HG03469 (cell line): ENCODE measurements at regions not wholly inside any gene's neighbourhood (a gene's known extent, or its start where the extent isn't known, plus 50 kb on each side); places are given as distances from the start of the nearest gene placed in this dataset.

ENCODE experiments used
- ATAC-seq: cut with Tn5 transposase; IDR thresholded peaks from one replicate; pipeline ENCODE4 v1.9.1; 2021; ENCODE audit warnings: mild to moderate bottlenecking, moderate library complexity, moderate number of reproducible peaks; ENCODE audit not compliant: unreplicated experiment

DNA sequence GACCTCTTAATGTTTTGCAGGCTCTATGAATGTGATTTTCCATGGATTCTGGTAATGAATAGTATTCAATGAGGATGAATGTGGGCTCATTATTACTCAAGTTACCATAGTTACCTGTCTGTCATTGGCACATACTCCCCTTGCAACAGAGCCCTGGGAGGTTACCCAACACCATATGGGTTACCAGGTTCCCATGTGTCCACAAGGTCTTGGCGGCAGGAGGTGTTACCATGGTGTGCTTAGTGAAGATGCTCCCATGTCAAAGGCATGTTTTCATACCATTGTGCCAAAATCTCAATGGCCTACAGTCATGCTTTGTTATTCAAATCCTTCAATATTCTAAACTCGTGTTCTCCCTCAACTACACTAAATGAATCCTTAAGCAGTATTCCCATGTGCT is 232.5 kb downstream of the HDGFL1 start:
- no peak for ATAC-seq

DNA sequence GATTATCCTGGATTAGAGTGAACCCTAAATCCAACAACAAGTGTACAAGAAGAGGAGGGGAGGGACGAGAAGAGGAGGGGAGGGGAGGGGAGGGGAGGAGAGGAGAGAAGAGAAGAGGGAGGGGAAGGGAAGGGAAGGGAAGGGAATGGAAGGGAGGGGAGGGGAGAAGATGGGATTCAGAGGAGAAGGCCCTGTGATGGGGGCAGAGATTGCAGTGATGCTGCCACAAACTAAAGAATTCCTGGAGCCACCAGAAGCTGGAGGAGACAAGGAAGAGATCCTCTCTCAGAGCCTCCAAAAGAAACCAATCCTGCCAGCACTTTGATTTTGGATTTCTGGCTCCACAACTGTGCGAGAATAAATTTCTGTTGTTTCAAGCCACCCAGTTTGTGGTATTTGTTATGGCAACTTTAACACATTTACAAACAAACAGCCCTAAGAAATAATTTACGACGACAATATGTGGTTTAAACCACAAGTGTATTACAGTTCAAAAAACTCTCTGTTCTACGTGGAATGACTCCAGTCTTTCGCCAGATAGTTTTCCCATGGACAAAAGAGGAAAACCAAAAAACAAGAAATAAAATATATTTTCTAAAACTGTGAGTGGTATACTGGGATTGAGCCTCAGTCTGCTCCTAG is 235.4 kb downstream of the HDGFL1 start:
- no peak for ATAC-seq

DNA sequence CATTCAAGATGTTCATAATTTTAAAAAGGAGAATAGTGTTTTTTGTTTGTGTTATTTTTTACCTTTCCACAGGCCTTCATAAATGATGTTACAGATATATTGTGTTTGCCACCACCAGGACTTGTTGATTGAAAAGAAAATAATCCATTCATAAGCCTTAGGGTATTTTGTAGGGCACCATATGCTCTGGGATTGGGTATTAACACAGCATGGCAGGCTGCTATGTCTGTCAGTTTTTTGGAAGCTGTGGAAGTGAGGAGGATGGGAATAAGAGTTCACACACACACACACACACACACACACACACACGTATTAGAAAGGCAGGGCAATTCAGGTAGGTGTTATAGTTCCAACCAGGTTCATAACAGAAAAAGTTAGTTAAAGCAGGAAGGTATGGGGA is 237.9 kb downstream of the HDGFL1 start:
- ATAC-seq = no peak

DNA sequence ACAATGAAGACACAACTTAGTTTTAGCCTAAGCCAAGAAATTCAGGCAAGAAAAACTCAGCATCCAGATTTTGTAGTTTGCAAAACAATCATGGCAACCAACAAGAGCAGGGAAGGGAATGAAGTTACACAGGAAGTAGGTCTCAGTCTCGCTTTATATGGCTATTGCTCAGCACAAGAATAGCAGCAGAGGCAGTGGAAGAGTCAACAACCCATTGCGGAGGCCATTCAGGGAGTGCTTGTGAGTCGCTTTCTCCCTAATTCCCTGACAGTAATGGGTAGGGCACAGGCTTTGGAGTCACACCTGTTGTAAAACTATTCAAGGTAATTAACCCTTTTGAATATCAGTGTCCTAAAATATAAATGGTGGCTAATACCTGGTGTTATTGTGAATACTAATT is 238.5 kb downstream of the HDGFL1 start:
- no peak for ATAC-seq

DNA sequence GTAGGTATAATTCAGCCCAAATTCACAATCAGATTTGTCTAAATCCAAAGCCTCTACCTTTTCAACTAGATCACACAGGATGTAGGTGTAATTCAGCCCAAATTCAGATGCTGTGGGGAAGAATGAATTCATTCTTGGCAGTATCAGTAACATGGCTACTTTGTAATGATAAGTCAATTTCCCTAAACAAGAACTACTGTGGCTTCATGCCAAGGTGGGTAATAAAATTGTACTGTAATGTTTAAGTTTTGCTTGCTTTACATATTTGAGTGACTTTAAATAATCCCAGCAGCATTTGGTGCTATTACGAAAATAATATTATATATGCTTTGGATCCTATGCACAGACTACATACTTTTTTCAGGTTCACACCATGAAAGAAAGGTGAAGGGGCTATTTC is 239.1 kb downstream of the HDGFL1 start:
- no peak for ATAC-seq

DNA sequence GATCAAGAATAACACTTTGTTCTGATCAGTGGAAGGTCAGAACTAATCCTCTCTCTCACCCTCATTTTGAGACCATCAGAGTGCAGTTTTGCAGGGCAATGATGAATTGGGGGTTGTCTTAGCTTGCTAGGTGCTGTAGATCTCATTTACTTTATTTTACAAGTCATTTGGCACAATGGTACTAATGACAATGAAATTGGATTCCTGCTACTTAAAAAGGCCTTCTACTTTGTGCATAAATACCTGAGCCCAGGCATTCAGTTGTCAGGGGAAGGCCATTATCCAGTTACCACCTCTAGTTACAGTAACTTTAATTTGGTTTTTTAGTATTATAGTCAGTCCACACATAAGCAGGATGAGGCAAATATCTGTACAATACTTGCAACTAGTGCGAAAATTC is 240.0 kb downstream of the HDGFL1 start:
- no peak for ATAC-seq

DNA sequence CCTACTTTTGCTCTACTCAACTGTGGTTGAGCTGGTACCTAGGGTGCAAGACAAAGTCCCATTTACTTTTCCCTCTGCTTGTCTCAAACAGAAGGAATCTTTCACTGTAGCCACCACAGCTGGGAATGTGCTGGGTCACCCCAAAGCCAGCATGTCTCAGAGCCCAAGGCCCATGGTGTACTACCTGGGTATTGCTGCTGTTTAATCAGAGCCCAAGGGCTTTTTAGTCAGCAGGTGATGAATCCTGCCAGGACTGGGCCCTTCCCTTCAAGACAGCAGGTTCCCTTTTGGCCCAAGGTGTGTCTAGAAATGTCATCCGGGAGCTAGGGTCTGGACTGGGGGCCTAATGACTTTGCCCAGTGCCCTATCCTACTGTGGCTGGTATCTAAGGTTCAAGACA is 249.8 kb downstream of the HDGFL1 start:
- no peak for ATAC-seq

DNA sequence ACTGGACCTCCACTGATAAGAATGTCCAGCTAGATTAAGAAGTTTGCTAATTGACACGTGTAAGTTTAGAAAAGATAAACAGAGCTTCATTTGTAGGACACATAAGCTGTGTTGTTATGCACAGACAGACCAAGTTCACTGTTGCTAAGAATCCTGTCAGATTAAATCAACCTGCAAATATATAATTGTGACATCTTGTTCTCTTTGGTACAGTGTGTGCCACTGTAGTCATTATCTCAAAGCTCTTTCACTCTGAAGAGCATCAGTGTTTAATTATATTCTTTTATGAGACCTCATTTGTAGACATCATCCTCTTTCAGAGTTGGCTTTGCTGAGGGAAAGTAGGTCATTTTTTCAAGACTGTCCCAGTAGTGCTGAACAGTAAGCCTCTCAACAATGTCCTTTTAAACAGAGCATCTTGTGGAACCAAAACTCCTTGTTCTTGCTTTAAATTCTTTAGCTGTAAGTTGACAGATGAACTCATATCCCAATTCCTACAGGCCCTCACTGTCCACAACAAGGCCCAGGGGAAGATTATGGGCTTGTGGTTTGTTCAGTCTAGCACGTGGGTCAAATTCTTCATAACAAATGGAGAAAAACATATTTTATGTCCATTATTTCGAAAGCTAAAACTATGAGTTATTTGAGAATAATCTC is 252.4 kb downstream of the HDGFL1 start:
- no peak for ATAC-seq

DNA sequence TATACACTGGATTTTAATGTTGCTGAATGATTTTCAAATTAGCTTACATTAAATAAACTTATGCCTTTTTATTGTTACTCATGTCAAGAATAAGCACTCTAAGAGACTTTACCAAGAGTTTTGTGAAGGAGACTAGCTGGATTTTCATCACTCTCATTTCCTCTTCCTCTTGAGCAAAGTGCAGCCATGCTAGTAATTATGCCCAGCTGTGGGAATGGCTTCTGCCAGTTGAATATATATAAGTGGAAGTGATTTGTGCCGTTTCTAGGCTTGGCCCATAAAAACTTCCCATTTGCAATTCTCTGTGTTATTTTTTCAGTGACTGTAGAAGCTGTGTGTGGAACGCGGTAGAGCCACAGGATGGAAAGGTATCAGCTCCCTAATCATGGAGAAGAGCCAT is 255.8 kb downstream of the HDGFL1 start:
- ATAC-seq = no peak

DNA sequence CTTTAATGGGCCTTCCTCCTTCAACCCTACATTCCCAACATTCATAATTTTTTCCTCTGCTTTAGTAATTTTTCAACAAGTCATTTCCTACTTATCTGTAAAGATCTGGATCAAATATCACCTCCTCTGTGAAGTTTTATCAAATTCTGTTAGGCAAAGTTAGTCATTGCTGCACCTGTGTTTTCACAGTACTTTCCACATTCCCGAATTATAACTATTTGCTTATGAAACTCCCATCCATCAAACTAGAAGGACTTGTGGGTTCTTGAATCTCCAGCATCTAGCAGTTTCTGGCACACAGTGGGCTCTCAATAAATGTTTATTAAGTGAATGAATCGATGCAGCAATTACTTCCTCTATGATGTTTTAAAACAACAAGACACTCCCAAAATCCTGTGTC is 257.6 kb downstream of the HDGFL1 start:
- ATAC-seq = no peak

DNA sequence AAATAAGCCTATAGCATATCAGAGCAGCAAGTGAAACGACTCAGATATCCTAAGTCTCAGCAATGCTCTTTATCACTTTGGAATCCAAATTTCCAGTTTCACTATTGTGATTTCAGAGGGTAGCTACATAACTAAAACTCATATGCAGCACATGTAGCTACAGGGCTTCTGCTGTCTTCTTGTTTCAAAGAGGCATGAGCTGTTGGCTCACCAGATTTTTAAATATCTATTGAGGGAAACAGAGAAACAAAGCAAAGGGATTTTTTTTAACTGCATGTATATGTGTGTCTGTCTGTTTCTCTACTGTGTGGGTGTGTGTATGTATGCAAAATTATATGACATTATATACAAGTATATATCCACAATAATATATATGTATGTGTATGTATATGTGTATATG is 258.4 kb downstream of the HDGFL1 start:
- no peak for ATAC-seq

DNA sequence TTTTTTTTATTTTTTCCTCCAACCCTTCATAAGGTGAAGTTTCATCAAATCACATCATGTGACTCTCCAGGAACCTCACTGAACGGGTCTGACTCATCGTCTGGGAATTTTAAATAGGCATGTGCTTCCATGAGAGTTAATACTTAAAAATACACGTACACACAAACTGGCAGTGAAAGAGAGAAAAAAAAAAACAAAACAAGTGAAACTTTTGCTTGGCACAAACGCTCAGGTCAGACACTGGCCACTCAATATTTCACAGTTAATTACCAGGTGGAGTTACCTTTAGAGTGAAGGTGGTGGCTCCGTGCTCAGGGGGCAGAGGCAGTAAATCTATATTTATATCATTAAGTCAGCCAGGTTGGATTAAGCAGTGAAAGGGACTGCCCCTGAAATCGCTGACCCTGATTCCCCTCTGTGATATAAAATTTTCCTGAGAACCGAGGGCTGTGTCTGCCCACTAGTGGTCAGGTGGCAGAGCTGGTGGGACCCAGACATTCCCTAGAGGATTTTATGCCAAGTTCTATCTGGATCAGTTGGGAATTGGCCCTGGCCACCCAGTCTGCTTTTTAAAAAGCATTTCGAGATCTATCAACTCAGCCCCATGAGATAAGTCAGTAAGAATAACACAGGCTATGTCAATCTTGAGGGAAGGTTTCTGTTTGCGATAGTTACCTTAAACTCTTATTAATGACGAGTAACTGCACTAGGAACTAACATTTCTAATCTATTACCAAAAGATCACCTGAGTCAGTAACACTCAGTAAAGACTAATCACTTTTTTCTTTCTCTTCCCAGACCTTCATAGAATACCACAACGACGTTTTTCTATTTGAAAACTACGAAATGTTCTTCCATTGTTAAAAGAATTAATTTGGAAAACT is 259.1 kb downstream of the HDGFL1 start:
- ATAC-seq = no peak

DNA sequence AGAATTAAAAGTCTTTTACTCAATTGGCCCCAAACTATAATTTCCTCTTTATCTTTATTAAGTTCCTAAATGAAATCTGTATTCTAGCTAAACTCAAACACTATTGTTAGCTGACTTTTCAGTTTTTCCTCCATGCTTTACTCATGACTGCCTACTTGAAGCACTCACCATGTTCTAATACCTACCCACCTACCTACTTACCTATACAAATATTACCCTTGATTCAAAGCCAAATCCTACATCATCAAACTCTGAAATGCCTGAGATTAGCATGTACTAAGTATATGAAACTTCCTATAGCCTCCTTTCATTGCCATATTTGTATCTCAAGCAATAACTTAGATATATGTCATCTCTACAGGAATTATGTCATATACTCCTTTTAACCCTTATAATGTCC is 259.7 kb downstream of the HDGFL1 start:
- ATAC-seq = no peak

DNA sequence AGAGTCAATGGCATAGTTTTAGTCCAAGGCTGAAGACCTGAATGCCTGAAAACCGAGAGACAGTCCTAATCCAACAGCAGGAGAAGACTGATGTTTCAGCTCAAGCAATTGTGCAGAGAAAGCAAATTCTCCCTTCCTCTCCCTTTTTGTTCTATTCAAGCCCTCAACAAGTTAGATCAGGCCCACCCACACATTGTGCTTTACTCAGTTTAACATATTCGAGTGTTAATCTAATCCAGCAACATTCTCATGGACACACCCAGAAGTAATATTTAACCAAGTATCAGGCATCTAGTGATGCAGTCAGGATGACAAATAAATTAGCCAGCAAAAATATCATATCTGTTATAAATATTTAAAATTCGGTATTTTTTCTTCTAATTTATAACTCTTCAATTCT is 261.1 kb downstream of the HDGFL1 start:
- no peak for ATAC-seq

DNA sequence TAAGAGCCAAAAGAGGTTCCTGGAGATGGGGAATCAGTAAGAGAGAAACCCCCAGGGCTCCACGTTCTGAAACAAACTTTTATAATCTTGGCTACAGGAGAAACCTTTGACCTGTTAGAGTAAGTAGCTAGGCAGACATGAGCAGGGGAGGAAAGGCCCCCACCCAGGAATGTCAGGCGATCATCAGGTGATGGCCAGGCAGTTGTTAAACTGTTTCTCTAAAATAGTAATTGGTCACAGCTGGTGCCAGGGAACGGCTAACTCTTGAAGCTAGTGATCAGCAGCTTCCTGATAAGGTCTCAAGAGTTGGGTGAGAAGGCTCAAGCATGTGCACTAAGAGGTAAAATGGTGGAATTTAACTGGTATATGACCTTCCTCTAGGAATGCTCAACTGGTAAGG is 263.8 kb downstream of the HDGFL1 start:
- no peak for ATAC-seq

DNA sequence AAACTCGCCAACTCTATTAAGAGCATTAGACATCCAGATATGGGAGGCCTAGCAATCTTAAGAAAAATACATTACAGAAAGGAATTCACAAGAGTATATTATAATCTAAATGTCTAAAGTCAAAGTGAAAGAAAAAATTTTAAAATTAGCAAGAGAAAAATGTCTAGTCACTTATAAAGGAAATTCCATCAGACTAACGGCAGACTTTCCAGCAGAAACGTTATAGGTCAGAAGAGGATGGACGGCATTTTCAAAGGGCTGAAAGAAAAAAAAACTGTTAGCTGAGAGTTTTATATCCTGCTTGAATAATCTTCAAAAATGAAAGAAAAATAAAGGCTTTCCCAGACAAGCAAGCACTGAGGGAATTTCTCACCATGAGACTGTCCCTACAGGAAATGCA is 269.0 kb downstream of the HDGFL1 start:
- ATAC-seq = no peak

DNA sequence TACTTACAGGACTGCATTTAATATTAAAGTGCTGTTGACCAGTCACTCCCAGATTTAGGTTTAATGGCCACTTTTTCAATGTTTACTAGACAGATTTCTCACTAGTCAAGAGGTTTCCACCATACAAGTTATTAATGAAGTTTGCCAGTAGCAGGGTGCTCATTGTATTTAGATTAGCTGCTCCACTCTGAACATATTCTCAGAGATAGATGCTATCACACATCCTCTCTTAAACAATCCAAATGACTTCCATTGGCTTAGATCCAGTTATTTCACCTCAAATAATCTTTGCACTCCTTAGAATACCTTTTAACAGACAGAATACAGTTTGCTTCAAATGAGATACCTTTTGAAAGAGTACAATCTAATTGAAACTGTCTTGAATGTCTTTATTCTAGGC is 276.1 kb downstream of the HDGFL1 start:
- ATAC-seq = no peak

DNA sequence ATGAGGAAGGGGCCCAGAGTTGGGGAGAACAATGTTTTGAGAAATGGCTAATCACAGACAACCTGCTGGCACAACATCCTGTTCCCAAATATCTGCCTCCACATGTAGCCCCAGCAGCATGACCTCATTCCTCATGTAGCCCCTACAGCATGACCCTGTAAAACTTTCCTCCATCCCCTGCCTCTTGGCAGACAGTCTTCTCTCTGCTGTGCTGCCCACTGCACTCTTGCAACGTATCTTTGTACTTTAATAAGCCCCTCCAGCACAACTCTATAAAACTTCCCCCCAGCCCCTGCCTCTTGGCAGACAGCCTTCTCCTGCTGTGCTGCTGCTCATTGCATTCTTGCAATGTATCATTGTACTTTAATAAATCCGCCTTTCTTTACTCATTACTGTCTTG is 278.8 kb downstream of the HDGFL1 start:
- no peak for ATAC-seq

DNA sequence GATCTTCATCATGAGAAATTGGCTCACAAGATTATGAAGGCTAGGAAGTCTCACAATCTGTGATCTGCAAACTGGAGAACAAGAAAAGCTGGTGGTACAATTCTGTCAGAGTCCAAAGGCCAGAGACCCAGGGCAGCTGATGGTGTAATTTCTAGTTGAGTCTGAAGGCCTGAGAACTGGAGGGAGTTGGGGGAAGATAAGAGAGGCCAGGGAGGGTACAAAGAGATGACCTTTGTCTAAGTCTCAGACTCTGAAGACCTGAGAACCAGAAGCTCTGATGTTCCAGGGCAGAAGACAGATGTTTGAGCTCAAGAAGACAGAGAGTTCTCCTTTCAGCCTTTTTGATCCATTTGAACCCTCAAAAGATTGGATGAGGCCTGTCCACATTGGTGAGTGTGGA is 280.6 kb downstream of the HDGFL1 start:
- no peak for ATAC-seq

DNA sequence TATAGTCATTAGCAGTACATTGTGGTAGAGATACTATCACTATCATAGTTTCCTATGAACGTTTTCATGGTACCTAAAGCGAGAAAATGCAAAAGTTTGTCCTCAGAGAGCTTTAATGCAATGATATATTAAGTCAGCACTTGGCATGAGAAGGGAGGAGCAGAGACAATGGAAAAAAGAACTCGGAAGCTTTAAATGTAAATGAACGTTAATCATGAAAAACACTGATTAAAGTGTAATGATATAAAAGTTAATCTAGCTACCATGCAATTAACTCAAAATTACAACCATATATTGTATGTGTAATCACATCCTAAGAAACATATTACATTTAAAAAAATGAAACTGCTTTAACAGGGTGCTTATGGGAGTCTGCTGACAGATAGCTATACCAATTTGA is 282.7 kb downstream of the HDGFL1 start:
- no peak for ATAC-seq

DNA sequence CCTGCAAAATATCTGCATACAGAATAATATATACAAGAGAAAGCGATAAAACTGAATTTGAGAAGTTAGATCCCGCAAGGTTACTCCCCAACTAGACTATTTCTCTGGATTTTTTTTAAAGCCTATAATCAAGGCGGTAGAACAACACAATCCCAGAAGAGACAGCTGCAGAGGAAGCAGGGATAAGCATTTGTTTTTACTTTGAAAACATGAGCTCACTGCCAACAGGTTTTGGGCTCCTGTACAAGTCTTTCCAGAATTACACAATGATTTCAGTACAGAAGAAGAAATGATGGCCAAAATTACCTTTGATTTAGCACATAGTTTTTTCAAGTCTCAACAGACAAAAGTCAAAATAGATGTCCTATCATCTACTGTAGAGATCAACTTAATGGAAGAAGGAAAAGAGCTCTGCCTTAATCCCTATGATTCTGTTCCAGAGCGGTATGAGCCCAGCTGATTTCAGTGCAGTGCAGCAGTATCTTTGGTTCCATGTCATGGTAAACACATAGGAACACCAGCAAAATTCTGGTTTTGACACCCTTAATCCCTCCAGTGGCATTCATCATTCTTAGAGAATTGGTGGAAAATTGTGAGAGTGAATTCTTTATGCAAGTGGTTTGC is 304.3 kb downstream of the HDGFL1 start:
- ATAC-seq = no peak

DNA sequence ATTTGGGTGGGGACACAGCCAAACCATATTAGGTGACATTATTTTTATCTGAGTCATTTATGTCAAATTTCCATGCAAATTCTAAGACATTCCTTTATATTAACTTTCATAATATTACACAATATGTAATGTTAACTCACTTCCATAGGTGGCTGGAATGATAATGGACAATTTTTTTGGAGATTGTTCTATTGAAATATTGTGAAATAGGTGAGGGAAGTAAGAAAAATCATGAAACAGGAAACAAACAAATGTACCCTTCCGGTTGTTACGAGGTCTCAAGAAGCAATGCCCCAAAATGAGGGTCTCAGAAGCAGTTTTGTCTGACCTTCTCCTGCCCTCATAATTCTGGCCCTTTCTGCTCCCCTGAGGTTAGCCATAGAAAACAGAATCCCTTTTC is 306.5 kb downstream of the HDGFL1 start:
- no peak for ATAC-seq
